HG03103 (cell line): ENCODE measurements at regions not wholly inside any gene's neighbourhood (a gene's known extent, or its start where the extent isn't known, plus 50 kb on each side); places are given as distances from the start of the nearest gene placed in this dataset.
"Not testable (repeated sequence)": the region's sequence is repeated elsewhere in the genome, so short reads cannot be mapped to it uniquely, and the experiment has no call there.

Experiments
- ATAC-seq: cut with Tn5 transposase; IDR thresholded peaks from one replicate; pipeline ENCODE4 v1.9.1; 2021; ENCODE audit warnings: low read depth; ENCODE audit not compliant: unreplicated experiment

DNA sequence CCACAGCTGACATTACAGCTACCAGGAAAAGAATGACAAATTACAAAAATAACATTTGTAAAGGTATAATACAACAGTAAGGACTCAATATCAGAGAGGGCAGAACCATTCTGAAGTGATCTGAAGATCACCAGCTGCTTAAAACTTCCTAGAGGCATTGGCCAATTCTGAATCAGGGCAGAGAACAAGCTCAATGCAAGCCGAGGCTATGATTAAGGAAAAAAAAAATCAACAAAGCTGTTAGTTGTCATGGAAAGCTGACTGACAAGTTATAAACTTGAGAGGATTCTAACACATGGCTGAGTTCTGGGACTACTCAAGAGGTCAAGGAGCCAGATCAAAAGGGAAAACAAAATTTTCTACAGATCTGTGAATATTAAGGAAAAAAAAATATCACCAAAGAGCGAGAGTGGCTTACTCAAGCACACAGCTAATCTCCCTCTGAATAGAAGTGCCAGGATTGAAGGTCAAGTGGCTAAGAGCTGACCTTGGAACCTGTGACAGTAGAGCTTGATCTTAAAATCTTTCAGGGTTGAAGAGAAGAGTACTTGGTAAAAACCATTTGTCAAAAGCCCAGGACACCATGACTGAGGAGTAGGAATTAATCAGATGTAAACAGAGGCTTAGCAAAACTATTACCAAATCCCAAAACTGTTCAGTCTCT lies 383.4 kb downstream of the USP25 start:
- ATAC-seq: no peak

DNA sequence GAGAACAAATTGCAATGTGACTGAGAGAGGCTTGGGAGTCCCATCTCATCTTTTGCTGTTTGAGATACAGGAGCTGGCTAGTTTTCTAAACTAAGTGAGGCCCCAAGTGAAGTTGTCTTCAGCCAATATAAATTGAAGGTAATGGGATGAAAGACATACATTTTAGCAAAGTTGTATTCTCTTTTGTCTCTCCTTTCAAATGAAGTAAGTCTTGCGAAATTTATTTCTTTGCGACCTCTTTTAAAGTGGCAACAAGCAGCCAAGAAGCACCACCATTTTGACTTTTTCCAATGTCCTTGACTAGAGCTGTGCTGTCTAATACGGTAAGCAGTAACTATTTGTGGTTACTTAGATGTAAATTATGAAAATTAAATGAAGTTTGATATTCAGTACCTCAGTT lies 385.7 kb downstream of the USP25 start:
- ATAC-seq: no peak

DNA sequence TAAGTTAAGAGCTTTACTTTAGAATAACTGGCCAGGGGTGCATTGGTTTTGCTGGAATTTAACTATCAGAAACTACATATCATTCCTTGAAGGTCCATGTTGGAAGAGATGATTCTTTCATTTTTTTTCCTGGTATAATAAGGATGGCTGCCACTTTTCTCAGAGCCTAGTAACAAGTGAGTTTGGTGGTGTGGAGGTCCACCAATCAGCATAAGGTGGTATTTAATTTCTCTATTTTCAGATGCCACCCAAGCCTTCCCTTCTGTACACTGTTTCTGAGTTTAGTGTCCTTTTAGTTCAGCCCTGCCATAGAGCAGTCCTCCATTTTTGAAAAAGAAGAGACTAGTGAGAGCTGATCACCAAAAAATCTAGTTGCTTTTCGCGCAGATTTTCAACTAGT lies 386.3 kb downstream of the USP25 start:
- no peak for ATAC-seq

DNA sequence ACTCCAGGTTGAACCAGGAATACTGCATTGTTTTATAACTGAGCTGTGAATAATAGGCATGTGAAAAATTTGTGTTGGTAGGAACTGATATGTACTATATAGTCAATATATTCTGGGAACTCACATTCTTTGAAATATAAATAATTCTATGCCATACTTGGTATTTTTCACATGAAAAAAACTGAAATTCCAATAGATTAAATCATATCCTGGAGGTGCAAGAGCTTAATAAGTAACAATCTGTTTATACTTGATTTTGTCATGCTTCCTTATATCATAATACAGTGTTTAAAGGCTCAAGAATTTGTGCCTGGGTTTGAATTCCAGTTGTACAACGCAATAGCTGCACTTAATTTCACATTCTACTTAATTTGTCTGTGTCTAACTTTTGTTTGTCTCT lies 387.0 kb downstream of the USP25 start:
- no peak for ATAC-seq

DNA sequence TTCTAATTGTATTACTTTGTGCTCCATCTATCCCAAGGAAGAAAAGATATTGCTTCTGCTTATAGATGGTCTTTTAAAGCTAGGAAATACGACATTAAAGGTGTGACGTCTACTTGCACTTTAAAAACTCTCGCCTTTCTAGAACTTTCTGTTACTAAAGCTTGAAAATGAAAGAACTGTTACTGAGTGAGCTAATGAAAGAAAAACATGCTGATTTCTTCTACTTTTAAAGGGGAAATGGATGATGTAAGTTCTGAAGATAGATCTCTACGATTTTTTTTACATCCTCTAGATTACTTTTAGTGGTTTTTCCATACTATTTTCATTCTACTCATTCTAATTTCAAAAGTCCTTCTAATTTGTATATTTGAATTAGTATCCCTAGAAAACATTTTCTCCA lies 387.5 kb downstream of the USP25 start:
- ATAC-seq: no peak

DNA sequence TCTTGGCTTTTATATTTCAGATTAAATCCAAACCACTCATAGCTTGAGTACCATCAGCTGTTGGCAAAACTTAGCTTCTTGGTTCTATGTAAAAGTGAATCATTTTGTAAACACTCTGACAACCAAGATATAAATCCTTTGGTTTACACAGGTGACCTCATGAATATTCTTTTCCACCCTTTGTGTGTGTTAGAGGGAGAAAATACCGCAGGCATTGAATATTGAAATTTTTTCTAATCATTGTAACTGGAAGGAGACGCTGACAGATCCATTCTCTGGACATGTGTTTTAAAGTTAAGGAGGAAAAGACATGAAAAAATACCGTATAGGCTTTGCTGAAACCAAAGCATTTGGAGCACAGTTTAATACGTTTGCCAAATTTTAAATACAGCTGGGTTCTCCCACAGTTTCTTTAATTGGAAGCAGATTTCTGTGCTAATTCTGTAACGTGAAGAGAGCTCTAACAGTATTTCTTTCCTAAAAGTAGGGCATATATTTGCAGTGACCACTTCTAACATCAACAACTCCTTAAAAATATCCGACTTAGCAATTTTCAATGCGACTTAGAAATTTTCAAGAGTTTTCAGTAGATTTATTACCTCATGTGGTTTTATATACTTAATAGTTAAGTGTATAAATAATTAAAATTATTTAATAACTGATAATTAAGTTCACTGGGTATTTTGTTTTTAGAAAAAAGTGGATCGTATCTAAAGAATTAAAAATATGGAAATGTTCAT lies 388.2 kb downstream of the USP25 start:
- ATAC-seq: no peak

DNA sequence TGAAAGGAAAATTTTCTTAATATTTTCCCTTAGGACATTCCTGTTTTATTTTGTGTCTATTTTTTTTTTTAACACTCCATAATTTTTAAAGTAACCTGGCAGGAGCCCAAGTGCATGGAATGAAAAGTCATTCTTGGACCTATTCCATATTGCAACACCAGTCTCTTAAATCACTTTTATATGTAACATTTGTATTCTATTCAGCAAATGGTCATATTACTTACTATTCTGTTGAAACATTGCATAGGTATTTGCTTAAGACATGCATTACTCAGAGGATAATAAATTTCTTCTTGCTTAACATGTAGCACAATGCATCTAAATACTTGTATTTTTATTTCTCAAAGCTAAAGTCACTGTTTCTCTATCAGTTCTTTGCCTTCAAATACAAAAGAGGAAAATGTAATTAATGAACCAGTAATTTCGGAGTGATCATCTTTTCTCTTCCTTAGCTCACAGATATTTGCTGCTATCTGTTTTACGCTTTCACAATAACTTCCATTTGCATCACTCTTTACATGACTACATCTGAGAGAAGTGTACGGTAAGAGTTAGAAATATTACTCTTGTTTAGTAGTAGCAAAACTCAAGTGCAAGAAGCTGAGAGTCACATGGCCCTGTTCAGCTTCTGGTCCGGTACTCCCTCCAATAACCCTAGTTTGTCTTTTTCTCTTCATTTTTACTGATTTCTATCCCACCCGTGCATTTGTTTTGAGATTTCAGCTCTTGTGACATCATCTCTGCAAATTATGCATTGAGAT lies 394.8 kb downstream of the USP25 start:
- no peak for ATAC-seq

DNA sequence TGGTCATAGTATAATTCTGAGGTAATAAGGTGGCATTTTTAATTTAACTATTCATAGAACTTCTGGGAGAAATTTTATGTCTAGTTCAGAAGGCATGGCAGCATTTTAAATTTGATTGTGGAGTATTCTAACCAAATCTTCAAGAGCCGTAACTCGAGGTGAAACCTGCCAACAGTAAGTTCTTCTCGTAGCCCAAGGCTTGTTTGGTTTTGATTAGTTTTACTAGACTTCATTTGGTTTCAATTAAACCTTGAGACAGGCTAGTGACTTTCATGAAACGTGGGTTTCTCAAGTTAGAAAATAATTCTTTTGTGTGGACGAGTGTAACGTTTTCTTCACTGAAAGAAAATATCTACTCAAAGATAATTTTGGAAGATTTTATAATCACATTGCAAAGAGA lies 395.5 kb downstream of the USP25 start:
- no peak for ATAC-seq

DNA sequence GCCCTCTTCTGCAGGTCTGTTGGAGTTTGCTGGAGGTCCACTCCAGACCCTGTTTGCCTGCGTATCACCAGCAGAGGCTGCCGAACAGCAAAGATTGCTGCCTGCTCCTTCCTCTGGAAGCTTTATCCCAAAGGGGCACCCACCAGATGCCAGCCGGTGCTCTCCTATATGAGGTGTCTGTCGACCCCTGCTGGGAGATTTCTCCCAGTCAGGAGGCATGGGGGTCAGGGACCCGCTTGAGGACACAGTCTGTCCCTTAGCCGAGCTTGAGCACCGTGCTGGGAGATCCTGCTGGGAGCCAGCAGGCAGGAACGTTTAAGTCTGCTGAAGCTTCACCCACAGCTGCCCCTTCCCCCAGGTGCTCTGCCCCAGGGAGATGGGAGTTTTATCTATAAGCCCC lies 402.7 kb downstream of the USP25 start:
- not testable (repeated sequence) for ATAC-seq

DNA sequence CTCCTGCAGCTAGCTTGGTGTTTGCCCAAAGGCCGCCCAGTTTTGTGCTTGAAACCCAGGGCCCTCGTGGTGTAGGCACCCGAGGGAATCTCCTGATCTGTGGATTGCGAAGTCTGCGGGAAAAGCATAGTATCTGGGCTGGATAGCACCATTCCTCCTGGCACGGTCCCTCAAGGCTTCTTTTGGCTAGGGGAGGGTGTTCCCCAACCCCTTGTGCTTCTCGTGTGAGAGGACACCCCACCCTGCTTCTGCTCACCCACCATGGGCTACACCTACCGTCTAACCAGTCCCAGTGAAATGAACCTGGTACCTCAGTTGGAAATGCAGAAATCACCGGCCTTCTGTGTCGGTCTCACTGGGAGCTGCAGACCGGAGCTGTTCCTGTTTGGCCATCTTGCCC lies 403.5 kb downstream of the USP25 start:
- ATAC-seq: no peak

DNA sequence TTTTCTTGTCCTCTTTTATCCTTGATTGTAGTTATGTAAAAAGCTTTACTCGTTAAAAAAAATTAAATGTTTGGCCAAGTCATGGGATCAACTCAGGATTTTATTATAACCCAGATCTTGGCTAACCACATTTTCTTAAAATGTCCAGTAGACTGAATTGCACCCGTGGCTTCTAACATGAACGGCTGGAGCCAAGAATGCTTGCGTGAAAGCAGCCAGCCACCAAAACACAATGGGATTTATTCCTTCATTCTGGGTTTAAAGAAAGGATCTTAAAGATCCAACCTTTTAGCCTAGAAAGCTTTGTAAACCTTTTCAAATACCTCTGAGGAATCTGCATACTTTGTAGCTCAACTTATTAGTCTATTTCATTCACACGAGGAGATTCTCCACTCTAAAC lies 404.4 kb downstream of the USP25 start:
- no peak for ATAC-seq

DNA sequence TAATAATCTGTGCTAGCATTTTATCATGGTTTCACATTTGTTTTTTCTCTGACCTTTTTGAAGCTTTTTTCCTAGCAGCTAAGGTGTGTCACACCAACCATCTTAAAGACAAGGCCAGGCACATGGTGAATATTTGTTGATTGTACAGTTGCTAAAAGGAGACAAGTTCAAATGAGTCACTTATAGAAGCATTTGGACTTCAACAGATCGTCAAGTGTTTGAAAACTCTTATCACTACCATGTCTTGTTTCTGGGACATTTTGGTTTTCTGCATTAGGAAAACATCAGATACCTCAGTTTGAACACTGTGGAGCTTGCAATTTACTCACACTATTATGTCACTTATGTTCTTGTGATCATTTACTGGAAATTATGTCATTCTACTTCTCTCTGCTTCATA lies 407.3 kb downstream of the USP25 start:
- no peak for ATAC-seq

DNA sequence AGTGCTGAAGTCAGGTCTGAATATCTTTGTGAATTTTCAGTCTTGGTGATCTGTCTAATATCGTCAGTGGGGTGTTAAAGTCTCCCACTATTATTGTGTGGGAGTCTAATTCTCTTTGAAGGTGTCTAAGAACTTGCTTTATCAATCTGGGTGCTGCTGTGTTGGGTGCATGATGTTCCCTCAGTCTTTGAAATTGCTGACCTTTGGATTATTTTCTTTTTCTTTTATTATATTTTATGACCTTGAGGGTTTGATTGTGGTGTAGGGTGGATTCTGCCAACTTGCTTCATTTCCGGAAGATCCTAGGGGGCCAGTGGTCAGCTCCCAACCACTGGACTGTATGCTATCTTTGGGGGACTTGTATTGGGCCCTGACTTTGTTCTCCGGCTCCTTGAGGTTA lies 415.3 kb downstream of the USP25 start:
- no peak for ATAC-seq

DNA sequence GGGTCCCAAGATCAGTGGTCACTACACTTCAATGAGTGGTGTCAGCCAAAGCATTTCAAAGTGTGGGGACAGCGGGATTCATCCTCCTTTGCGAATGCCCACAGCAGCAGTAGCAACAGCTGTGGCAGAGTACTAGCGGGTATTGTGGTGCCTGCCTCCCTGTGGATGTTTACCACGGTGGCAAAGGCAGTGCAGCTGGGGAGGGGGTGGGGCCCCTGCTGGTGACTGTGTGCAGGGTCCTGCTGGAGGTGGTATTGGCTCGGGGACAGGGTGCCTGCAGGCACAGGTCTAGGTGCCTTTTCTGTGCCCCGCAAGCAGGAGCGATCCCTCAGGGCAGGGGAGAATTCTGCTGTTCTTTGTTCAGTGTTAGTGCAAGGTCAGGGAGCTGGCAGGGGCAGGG lies 415.7 kb downstream of the USP25 start:
- no peak for ATAC-seq

DNA sequence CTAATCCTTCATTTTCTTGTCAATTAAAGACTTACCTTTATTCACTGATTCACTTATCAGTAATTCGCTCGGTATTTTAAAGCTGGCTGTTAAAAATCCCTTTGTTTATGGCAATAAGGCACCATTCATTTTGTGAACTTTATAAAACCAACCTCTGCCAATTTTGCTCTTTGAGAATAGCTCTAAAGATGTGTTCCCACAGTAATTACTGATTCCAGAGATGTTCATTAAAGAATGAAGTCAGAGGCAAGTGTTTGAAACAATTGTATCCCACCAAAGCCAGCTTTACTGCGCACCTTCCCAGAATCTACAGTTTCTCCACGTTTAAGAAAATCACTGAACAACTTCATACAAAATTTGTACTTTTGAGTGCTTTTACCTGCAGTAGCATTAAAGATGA lies 424.5 kb downstream of the USP25 start:
- no peak for ATAC-seq

DNA sequence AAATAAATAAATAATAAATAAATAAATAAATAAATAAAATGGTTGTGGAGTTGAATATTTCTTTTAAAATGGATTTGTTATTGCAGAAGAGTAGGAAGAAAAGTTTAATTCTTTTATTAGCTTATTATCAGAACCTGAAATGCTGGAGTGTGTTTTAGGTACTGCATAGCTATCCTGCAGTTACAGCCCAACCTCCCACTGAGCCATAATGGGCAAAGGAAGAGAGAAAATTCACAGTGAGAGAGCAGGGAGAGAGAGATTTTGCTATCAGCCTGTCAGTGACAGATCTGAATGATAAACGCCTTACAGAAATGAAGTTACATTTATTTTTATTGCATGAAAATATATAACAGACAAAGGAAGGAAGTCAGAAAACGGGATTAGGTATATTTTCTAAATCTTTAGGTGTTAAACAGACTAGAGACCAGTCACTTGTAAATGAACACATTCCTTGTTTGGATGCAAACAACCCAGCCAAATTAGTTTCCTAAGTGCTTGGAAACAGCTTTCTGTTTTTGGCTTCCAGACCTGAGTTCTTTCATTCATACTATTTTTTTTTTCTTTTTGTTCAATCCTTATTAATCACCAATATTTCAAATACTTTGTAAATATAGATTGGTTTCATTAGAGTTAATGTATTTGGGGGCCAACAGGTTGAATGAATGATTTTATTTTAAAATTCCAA lies 425.3 kb downstream of the USP25 start:
- no peak for ATAC-seq

DNA sequence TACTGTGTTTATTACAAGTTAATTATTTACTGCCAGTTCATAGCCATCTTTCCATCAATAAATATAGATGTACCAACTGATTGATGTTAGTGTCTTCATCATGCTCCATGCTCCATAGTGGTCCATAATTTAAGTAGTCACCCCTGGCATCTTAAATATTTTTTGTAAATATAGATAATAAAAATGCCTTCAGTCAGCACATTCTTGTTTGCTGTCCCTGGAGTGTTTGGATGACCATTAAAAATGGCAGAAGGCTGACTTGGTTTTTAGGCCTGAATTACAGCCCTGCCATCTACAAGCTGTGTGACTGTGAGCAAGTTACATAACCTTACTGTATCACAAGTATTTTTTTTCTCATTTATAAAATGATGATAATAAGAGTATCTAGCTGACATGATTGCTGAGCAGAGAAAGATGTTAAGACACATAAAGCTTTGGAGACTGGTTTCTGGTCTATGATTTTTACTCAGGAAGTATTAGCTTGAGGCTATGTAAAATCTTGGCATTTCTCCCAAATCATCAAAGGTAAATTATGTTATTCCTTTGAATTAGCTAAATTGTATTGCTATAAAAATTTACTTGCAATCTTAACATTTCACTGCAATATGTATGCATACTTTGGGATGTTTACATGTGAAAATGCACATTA lies 427.2 kb downstream of the USP25 start:
- no peak for ATAC-seq

DNA sequence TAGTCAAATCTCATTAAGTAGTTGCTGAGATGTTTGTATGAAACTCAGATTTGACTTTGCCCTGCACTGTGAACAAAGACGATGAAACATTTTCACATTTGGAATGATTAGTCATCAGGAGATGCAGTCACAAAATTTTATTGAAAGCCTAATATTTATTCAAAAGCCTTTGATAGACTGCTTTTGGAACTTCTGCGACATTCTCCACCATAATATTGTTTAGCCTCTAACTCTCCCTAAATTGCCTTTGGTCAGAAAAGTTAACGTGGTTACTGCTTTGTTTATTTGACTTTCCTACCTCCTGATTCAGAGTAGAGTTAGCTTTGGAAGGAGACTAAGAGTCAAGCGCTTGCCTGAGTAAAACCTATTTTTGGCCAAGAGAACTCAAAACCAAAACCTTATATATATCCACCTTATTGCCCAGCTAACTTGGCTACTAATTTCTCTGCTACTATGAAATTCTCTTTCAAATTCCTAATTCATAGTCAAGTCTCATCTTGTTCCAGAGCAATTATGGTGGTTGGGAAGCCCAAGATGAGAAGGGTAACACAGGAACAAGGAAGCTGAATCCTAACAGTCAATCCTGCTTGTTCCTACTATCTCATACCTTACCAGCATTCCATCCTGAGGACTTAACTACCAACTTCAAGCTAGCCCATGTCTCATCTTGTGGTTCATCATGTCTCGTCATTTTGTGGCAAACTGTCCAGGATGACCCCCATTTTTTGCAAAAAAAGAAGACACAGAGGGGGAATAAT lies 429.6 kb downstream of the USP25 start:
- no peak for ATAC-seq

DNA sequence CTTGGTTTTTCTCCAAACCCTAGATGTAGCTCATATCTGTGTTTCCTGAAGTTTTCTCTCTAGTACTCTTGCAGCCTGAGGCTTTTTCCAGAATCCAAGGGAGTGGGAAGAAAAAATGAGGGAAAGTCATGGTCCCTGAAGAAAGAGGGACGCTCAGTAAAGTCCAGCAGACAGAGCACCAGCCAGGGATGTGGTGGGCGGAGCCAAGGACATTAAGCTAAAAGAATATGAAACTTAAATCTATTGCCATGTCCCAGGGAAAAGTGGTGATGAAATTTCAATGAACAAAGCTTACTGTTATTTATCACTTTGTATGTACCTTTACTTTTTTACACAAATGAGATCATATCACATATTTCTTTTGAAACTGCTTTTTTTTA lies 430.2 kb downstream of the USP25 start:
- ATAC-seq: no peak

DNA sequence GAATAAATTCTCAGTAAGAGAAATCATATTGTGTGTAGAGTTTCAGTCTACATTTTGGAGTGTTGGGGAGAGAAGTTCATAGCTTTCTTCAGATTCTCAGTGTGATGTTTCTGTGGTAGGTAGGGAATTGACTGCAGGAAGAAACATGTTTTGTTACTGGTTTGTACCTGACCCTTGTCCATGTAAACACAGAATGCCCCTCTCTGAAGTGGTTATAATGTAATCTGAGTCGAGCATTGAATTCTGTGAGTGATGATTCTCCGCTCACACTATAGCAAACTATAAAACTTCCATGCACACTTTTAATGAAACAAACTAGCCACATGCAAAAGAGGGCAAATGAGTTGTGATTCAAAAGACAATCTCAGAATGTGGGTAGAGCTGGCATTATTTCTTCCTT lies 433.2 kb downstream of the USP25 start:
- no peak for ATAC-seq
